IMR-90 (cell line): ENCODE measurements at regions not wholly inside any gene's neighbourhood (a gene's known extent, or its start where the extent isn't known, plus 50 kb on each side); places are given as distances from the start of the nearest gene placed in this dataset.

ENCODE experiments used
- ATAC-seq: fragments of 200-7000 bp; cut with Tn5 transposase; 2 replicates; pipeline ENCODE4 v1.9.1; 2020; ENCODE audit warnings: low read depth, mild to moderate bottlenecking, moderate library complexity
- BruUV-seq: library from RNA; stranded (reverse); fragments of 400-500 nt; replicated peaks from 2 replicates; lab custom pipeline; 2021; lab: Mats Ljungman, UMichigan
- CTCF ChIA-PET: fragments of 300-600 bp; formaldehyde crosslinking; extraction: SDS; loops from one replicate; lab custom pipeline; 2021; ENCODE audit warnings: antibody characterized with exemption; lab: Yijun Ruan, JAX
- POLR2A ChIA-PET: fragments of 300-600 bp; sonication (Branson Sonifier 250); formaldehyde crosslinking; loops from one replicate; lab custom pipeline; 2022; ENCODE audit warnings: antibody characterized with exemption; ENCODE audit not compliant: unreplicated experiment; lab: Charles Lee
- DNase-seq: peaks from one replicate; pipeline ENCODE4 v3.0.0; 2013
- H2AFZ ChIP-seq: replicated peaks from 2 replicates; pipeline ENCODE3; 2013; ENCODE audit warnings: low read length, mild to moderate bottlenecking; ENCODE audit not compliant: poor library complexity
- H2AK5ac ChIP-seq: 2 replicates; pipeline ENCODE4 v1.6.1; 2013; ENCODE audit warnings: low read depth, low read length, inconsistent platforms
- H2AK9ac ChIP-seq: replicated peaks from 2 replicates; pipeline ENCODE3; 2013; ENCODE audit warnings: mild to moderate bottlenecking, low read depth, low read length, moderate library complexity; ENCODE audit not compliant: poor library complexity
- H2BK120ac ChIP-seq: 2 replicates; pipeline ENCODE4 v1.6.1; 2013; ENCODE audit warnings: low read depth, low read length, inconsistent platforms
- H2BK15ac ChIP-seq: 3 replicates; pipeline ENCODE4 v1.6.1; 2013; ENCODE audit warnings: low read depth, low read length, inconsistent platforms
- H2BK20ac ChIP-seq: 2 replicates; pipeline ENCODE4 v1.6.1; 2013; ENCODE audit warnings: low read depth, mild to moderate bottlenecking, inconsistent platforms, low read length, moderate library complexity
- H2BK5ac ChIP-seq: 2 replicates; pipeline ENCODE4 v1.6.1; 2013; ENCODE audit warnings: mild to moderate bottlenecking, low read depth, low read length, inconsistent platforms; ENCODE audit not compliant: poor library complexity, severe bottlenecking
- H3K14ac ChIP-seq: replicated peaks from 2 replicates; pipeline ENCODE4 v1.6.1; 2013; ENCODE audit warnings: low read depth, low read length, inconsistent platforms
- H3K18ac ChIP-seq: 2 replicates; pipeline ENCODE4 v1.6.1; 2013; ENCODE audit warnings: low read depth, low read length, control low read depth
- H3K23ac ChIP-seq: 2 replicates; pipeline ENCODE4 v1.6.1; 2013; ENCODE audit warnings: low read depth, low read length, inconsistent platforms
- H3K27ac ChIP-seq: 2 replicates; pipeline ENCODE4 v1.5.1; 2013; ENCODE audit warnings: mild to moderate bottlenecking, control low read depth, low read length; ENCODE audit not compliant: insufficient read depth
- H3K27me3 ChIP-seq: 2 replicates; pipeline ENCODE4 v1.6.1; 2013; ENCODE audit warnings: low read length; ENCODE audit not compliant: control insufficient read depth, insufficient read depth
- H3K36me3 ChIP-seq: 2 replicates; pipeline ENCODE4 v1.6.1; 2013; ENCODE audit warnings: low read length, mixed read lengths; ENCODE audit not compliant: control insufficient read depth, insufficient read depth
- H3K4ac ChIP-seq: 2 replicates; pipeline ENCODE4 v1.6.1; 2013; ENCODE audit warnings: low read depth, low read length, inconsistent platforms
- H3K4me1 ChIP-seq: 2 replicates; pipeline ENCODE4 v1.6.1; 2013; ENCODE audit warnings: low read length, mixed read lengths; ENCODE audit not compliant: control insufficient read depth, insufficient read depth
- H3K4me2 ChIP-seq: 2 replicates; pipeline ENCODE4 v1.6.1; 2013; ENCODE audit warnings: low read depth, mild to moderate bottlenecking, control low read depth, low read length, moderate library complexity
- H3K4me3 ChIP-seq: 2 replicates; pipeline ENCODE4 v1.5.1; 2013; ENCODE audit warnings: low read depth, mild to moderate bottlenecking, control low read depth, low read length, moderate library complexity; ENCODE audit not compliant: insufficient read depth
- H3K56ac ChIP-seq: 2 replicates; pipeline ENCODE4 v1.6.1; 2013; ENCODE audit warnings: low read length, inconsistent platforms; ENCODE audit not compliant: insufficient read depth; ENCODE audit errors: extremely low read depth
- H3K79me1 ChIP-seq, 2 experiments: 2 replicates each; pipeline ENCODE4 v1.6.1; 2013; ENCODE audit warnings: low read length in 2 of 2, inconsistent platforms in 1 of 2, low read depth in 1 of 2
- H3K9ac ChIP-seq: 2 replicates; pipeline ENCODE4 v1.6.1; 2013; ENCODE audit warnings: low read depth, low read length, control low read depth
- H3K9me1 ChIP-seq: 2 replicates; pipeline ENCODE4 v1.6.1; 2013; ENCODE audit warnings: low read length, inconsistent platforms; ENCODE audit not compliant: insufficient read depth
- H3K9me3 ChIP-seq: 2 replicates; pipeline ENCODE4 v1.6.1; 2013; ENCODE audit warnings: low read length; ENCODE audit not compliant: control insufficient read depth, insufficient read depth
- H4K20me1 ChIP-seq: 2 replicates; pipeline ENCODE4 v1.6.1; 2013; ENCODE audit warnings: low read length, inconsistent platforms; ENCODE audit not compliant: insufficient read depth
- H4K5ac ChIP-seq: 2 replicates; pipeline ENCODE4 v1.6.1; 2013; ENCODE audit warnings: mild to moderate bottlenecking, low read depth, low read length, control low read depth
- H4K8ac ChIP-seq, 2 experiments: 2 replicates each; pipeline ENCODE4 v1.6.1; 2013; ENCODE audit warnings: low read depth in 2 of 2, low read length in 2 of 2, control low read depth in 1 of 2, inconsistent platforms in 1 of 2
- H4K91ac ChIP-seq: 2 replicates; pipeline ENCODE4 v1.6.1; 2013; ENCODE audit warnings: low read depth, low read length, inconsistent platforms; ENCODE audit not compliant: insufficient read depth
- BHLHE40 ChIP-seq: fragments of 150-350 bp; IDR thresholded peaks from 2 replicates; pipeline ENCODE4 v1.6.1; 2016; ENCODE audit warnings: mild to moderate bottlenecking, low read depth, low read length
- CEBPB ChIP-seq: IDR thresholded peaks from 2 replicates; pipeline ENCODE4 v1.6.1; 2012; ENCODE audit warnings: low read depth, low read length, improper control_type of control experiment
- CHD1 ChIP-seq: IDR thresholded peaks from 2 replicates; pipeline ENCODE4 v1.6.1; 2012; ENCODE audit warnings: low read depth, low read length, improper control_type of control experiment
- CTCF ChIP-seq: conservative IDR thresholded peaks from 2 replicates; pipeline ENCODE4 v1.5.1; 2012; ENCODE audit warnings: mild to moderate bottlenecking, low read depth, low read length, improper control_type of control experiment
- FOS ChIP-seq: fragments of 150-350 bp; IDR thresholded peaks from 2 replicates; pipeline ENCODE4 v1.6.1; 2016; ENCODE audit warnings: low read depth, low read length
- MAFK ChIP-seq: IDR thresholded peaks from 2 replicates; pipeline ENCODE4 v1.6.1; 2012; ENCODE audit warnings: low read depth, low read length, improper control_type of control experiment
- MAZ ChIP-seq: IDR thresholded peaks from 2 replicates; pipeline ENCODE4 v1.6.1; 2012; ENCODE audit warnings: low read depth, mild to moderate bottlenecking, low read length, improper control_type of control experiment, moderate library complexity, borderline replicate concordance
- MXI1 ChIP-seq: IDR thresholded peaks from 2 replicates; pipeline ENCODE4 v1.6.1; 2012; ENCODE audit warnings: low read depth, mild to moderate bottlenecking, low read length, moderate library complexity, borderline replicate concordance
- NFE2L2 ChIP-seq: fragments of 150-350 bp; IDR thresholded peaks from 2 replicates; pipeline ENCODE4 v1.6.1; 2016; ENCODE audit warnings: low read depth, mild to moderate bottlenecking, low read length
- POLR2A ChIP-seq: IDR thresholded peaks from 2 replicates; pipeline ENCODE4 v1.6.1; 2012; ENCODE audit warnings: mild to moderate bottlenecking, low read depth, low read length
- RAD21 ChIP-seq: IDR thresholded peaks from 2 replicates; pipeline ENCODE4 v1.6.1; 2012; ENCODE audit warnings: low read length, improper control_type of control experiment
- RCOR1 ChIP-seq: IDR thresholded peaks from 2 replicates; pipeline ENCODE4 v1.6.1; 2012; ENCODE audit warnings: mild to moderate bottlenecking, low read length, improper control_type of control experiment; ENCODE audit not compliant: insufficient replicate concordance
- RFX5 ChIP-seq: IDR thresholded peaks from 2 replicates; pipeline ENCODE4 v1.8.0; 2012; ENCODE audit warnings: low read depth, mild to moderate bottlenecking, low read length, moderate library complexity
- SMC3 ChIP-seq: fragments of 150-350 bp; IDR thresholded peaks from 2 replicates; pipeline ENCODE4 v1.6.1; 2016; ENCODE audit warnings: low read depth, mild to moderate bottlenecking, antibody characterized with exemption, low read length, moderate library complexity
- USF2 ChIP-seq: fragments of 150-350 bp; IDR thresholded peaks from 2 replicates; pipeline ENCODE4 v1.6.1; 2017; ENCODE audit warnings: mild to moderate bottlenecking, antibody characterized with exemption, low read length, low read depth
- WGBS, 2 experiments: methylation state at CpG; one replicate each; pipeline versions ENCODE4 v1.1.5 to v1.1.7; 2013; ENCODE audit warnings: missing lambda C conversion rate in 2 of 2; ENCODE audit not compliant: insufficient read length in 1 of 2; ENCODE audit errors: extremely low coverage in 2 of 2; 5-methylcytosine and 5-hydroxymethylcytosine counted together
- dilution Hi-C: fragments of 300-500 bp; cut with HindIII; formaldehyde crosslinking; loops from one replicate; pipeline ENCODE4 v1.14.3; 2018; ENCODE audit warnings: low sequenced_read_pairs; ENCODE audit not compliant: unreplicated experiment
- in situ Hi-C: fragments of 300-500 bp; cut with MboI; formaldehyde crosslinking; loops from 3 replicates; pipeline ENCODE4 v1.14.3; 2019; ENCODE audit warnings: low sequenced_read_pairs, inconsistent platforms, mixed read lengths
- intact Hi-C: fragments of 100-400 bp; cut with micrococcal nuclease; formaldehyde crosslinking; loops from 2 replicates; pipeline ENCODE4 v1.10.0; 2022
- TF ChIP-seq, protein P1 (sequence below): fragments of 150-350 bp; IDR thresholded peaks from 2 replicates; pipeline ENCODE4 v1.6.1; 2016; ENCODE audit warnings: low read depth, mild to moderate bottlenecking, low read length, moderate library complexity, borderline replicate concordance

DNA sequence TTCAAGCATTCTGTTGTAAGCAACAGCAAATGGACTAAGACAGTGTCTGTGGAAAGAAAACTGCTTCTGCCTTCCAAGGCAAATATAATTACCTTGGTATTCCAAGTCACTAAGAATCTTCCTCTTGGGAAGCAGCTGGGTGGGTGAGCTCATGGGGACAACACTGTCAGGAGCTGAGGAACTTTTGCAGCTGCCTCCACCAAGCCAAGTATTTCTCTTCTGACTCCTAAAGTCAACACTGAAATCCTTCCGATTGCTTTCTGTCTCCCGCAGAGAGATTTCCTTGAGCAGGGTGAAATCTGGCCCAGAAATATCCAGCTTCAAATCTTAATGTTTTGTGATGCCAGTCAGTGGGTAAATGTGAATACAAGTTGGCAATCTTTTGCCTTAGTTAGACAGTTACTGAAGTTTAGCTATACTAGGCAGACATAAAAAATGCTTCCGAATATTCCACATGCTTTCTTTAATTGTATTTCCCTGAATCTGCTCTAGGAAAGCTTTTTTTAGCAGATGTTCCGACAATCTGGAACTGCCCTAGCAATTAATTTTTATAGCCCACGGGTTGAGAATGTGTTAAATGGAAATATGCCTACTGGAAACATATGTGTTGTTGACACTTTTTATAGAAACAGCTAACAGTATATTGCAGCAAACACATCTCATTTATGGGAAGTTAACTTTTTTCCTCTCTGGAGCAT is 369.9 kb upstream of the DAB2 start:
- peak; percentile 61 for ATAC-seq
- Histone ChIP-seq H3K36me3 (no peaks in the 10 kb centered on the region), H4K5ac (no peak overlapping the region), H3K79me1 (no peaks in the 10 kb centered on the region), H4K20me1 (no peaks in the 10 kb centered on the region), H3K4me2 (no peak overlapping the region), H2BK15ac (no peak overlapping the region), H3K9me1 (no peaks in the 10 kb centered on the region), H3K9me3 (no peaks in the 10 kb centered on the region), H3K23ac (no peak overlapping the region), H2AK5ac (no peak overlapping the region), H3K14ac (no peak overlapping the region; the same call in 1 of the 2 replicates), H2BK120ac (no peak overlapping the region), H4K91ac (no peak overlapping the region), H3K4ac (no peak overlapping the region), H3K9ac (no peak overlapping the region), H3K18ac (no peak overlapping the region), H3K4me3 (no peak overlapping the region), H2BK5ac (no peak overlapping the region), H3K4me1 (peaks cover 2% of the 10 kb centered on the region), H3K27ac (no peak overlapping the region), H2AFZ (no peak overlapping the region), H3K56ac (no peak overlapping the region), H2AK9ac (no peak overlapping the region), H3K27me3 (no peaks in the 10 kb centered on the region), H4K8ac (no peak overlapping the region), H2BK20ac (no peak overlapping the region)
- dilution Hi-C loops (no loop called here), intact Hi-C loops (no loop called here), in situ Hi-C loops (no loop called here)
- WGBS, 2 experiments, result no CpG with 5 or more reads among the region's 5 CpGs
- TF ChIP-seq CHD1, result no peak
- TF ChIP-seq MXI1, result no peak
- TF ChIP-seq RFX5, result no peak
- no peak for TF ChIP-seq POLR2A
- TF ChIP-seq MAZ, result no peak
- TF ChIP-seq BHLHE40, result no peak
- no peak for TF ChIP-seq CTCF
- TF ChIP-seq, protein P1, sequence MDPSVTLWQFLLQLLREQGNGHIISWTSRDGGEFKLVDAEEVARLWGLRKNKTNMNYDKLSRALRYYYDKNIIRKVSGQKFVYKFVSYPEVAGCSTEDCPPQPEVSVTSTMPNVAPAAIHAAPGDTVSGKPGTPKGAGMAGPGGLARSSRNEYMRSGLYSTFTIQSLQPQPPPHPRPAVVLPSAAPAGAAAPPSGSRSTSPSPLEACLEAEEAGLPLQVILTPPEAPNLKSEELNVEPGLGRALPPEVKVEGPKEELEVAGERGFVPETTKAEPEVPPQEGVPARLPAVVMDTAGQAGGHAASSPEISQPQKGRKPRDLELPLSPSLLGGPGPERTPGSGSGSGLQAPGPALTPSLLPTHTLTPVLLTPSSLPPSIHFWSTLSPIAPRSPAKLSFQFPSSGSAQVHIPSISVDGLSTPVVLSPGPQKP, result no peak
- no peak for TF ChIP-seq SMC3
- no peak for TF ChIP-seq RCOR1
- no peak for TF ChIP-seq CEBPB
- no peak for TF ChIP-seq MAFK
- no peak for TF ChIP-seq NFE2L2
- no peak for TF ChIP-seq RAD21
- TF ChIP-seq FOS, result no peak
- TF ChIP-seq USF2, result no peak
- ChIA-PET CTCF (no interaction called here), POLR2A (no interaction called here)
- BruUV-seq, result no TSS peak
- DNase-seq, result peak; percentile 29
